HCT116 (cell line): ENCODE measurements at regions not wholly inside any gene's neighbourhood (a gene's known extent, or its start where the extent isn't known, plus 50 kb on each side); places are given as distances from the start of the nearest gene placed in this dataset.

Experiments
- ATAC-seq: fragments of 200-7000 bp; cut with Tn5 transposase; 2 replicates; pipeline ENCODE4 v1.9.1; 2020; ENCODE audit warnings: mild to moderate bottlenecking, moderate library complexity
- BruUV-seq: library from RNA; stranded (reverse); fragments of 400-500 nt; replicated peaks from 2 replicates; lab custom pipeline; 2021; lab: Mats Ljungman, UMichigan
- CTCF ChIA-PET: fragments of 300-600 bp; sonication (Branson Sonifier 250); formaldehyde crosslinking; loops from one replicate; lab custom pipeline; 2021; ENCODE audit warnings: antibody characterized with exemption; lab: Charles Lee
- POLR2A ChIA-PET: fragments of 300-600, 350-600 bp; sonication (Branson Sonifier 250); formaldehyde crosslinking; loops from one replicate; lab custom pipeline; 2021; ENCODE audit warnings: antibody characterized with exemption; lab: Charles Lee
- RAD21 ChIA-PET, 2 experiments: fragments of 300-600 bp; sonication (Branson Sonifier 250); formaldehyde crosslinking; loops; one replicate each; lab custom pipeline; 2023; ENCODE audit warnings: low total read pairs in 2 of 2; ENCODE audit not compliant: uncharacterized antibody in 2 of 2, unreplicated experiment in 2 of 2, low non-redundant PET in 1 of 2; lab: Charles Lee
- DNase-seq: peaks from one replicate; pipeline ENCODE4 v3.0.0-alpha.2; 2010; ENCODE audit warnings: low read depth, low spot score
- H2AFZ ChIP-seq: fragments of 200-600 bp; shearing (Covaris generic), sonication (generic); 2 replicates; pipeline ENCODE4 v1.6.1; 2017; ENCODE audit warnings: low read depth, mixed run types, mixed read lengths, antibody characterized with exemption, low read length; ENCODE audit not compliant: poor library complexity, severe bottlenecking
- H3K27ac ChIP-seq: 2 replicates; pipeline ENCODE4 v1.5.1; 2012; ENCODE audit warnings: low read depth, low read length
- H3K27me3 ChIP-seq: fragments of 200-600 bp; sonication (generic); 2 replicates; pipeline ENCODE4 v1.6.1; 2016; ENCODE audit warnings: mixed run types, low read length, mixed read lengths; ENCODE audit not compliant: insufficient read depth
- H3K36me3 ChIP-seq, 2 experiments: fragments of 200-500 bp in 1 of 2; fragments of 200-600 bp in 1 of 2; sonication (Bioruptor generic) in 1 of 2; sonication (generic) in 1 of 2; 2 replicates each; pipeline versions ENCODE4 v1.5.1 to v1.6.1; 2014 to 2016; ENCODE audit warnings: low read length in 2 of 2, inconsistent platforms in 1 of 2, mixed read lengths in 1 of 2, mixed run types in 1 of 2; ENCODE audit not compliant: insufficient read depth in 2 of 2, control insufficient read depth in 1 of 2
- H3K4me1 ChIP-seq, 2 experiments: fragments of 200-600 bp in 1 of 2; sonication (generic) in 1 of 2; 2 replicates each; pipeline versions ENCODE4 v1.5.1 to v1.6.1; 2012 to 2017; ENCODE audit warnings: low read length in 2 of 2, inconsistent platforms in 1 of 2, mild to moderate bottlenecking in 1 of 2, mixed read lengths in 1 of 2, mixed run types in 1 of 2, moderate library complexity in 1 of 2; ENCODE audit not compliant: insufficient read depth in 2 of 2, control insufficient read depth in 1 of 2
- H3K4me2 ChIP-seq: fragments of 200-600 bp; sonication (generic); 2 replicates; pipeline ENCODE4 v1.6.1; 2017; ENCODE audit warnings: mixed run types, low read length, mixed read lengths
- H3K4me3 ChIP-seq, 2 experiments: fragments of 200-600 bp in 1 of 2; sonication (generic) in 1 of 2; replicated peaks in 1 of 2; 2 replicates each; pipeline ENCODE4 v1.5.1; 2011 to 2016; ENCODE audit warnings: low read length in 2 of 2, control low read depth in 1 of 2, low read depth in 1 of 2, mild to moderate bottlenecking in 1 of 2, mixed read lengths in 1 of 2, mixed run types in 1 of 2
- H3K79me2 ChIP-seq: fragments of 200-600 bp; sonication (generic); 2 replicates; pipeline ENCODE4 v1.6.1; 2017; ENCODE audit warnings: mild to moderate bottlenecking, mixed run types, low read length, moderate library complexity, mixed read lengths; ENCODE audit not compliant: insufficient read depth
- H3K9ac ChIP-seq: fragments of 200-600 bp; sonication (generic); 2 replicates; pipeline ENCODE4 v1.6.1; 2016; ENCODE audit warnings: low read length, mixed read lengths
- H3K9me2 ChIP-seq: fragments of 200-600 bp; sonication (generic), shearing (Covaris generic); 2 replicates; pipeline ENCODE4 v1.6.1; 2017; ENCODE audit warnings: mixed run types, mild to moderate bottlenecking, moderate library complexity; ENCODE audit not compliant: insufficient read depth
- H3K9me3 ChIP-seq, 2 experiments: fragments of 200-500 bp in 1 of 2; fragments of 200-600 bp in 1 of 2; sonication (Bioruptor generic) in 1 of 2; sonication (generic) in 1 of 2; 2 replicates each; pipeline ENCODE4 v1.6.1; 2014 to 2017; ENCODE audit warnings: low read length in 2 of 2, mixed read lengths in 2 of 2, inconsistent platforms in 1 of 2, low read depth in 1 of 2, mild to moderate bottlenecking in 1 of 2, mixed run types in 1 of 2, moderate library complexity in 1 of 2; ENCODE audit not compliant: control insufficient read depth in 1 of 2, insufficient read depth in 1 of 2
- H4K20me1 ChIP-seq: fragments of 200-600 bp; sonication (generic), shearing (Covaris generic); 2 replicates; pipeline ENCODE4 v1.6.1; 2017; ENCODE audit warnings: mixed run types, mild to moderate bottlenecking, moderate library complexity; ENCODE audit not compliant: insufficient read depth
- ATF3 ChIP-seq: IDR thresholded peaks from 2 replicates; pipeline ENCODE4 v1.6.1; 2012
- CBX3 ChIP-seq: IDR thresholded peaks from 2 replicates; pipeline ENCODE4 v1.6.1; 2012; ENCODE audit warnings: low read depth
- EGR1 ChIP-seq: IDR thresholded peaks from 2 replicates; pipeline ENCODE4 v1.6.1; 2012; ENCODE audit warnings: low read depth
- EZH2phosphoT487 ChIP-seq: fragments of 200-600 bp; IDR thresholded peaks from 2 replicates; pipeline ENCODE4 v1.6.1; 2018; ENCODE audit warnings: antibody characterized with exemption, borderline replicate concordance
- JUND ChIP-seq: IDR thresholded peaks from 2 replicates; pipeline ENCODE4 v1.6.1; 2012
- POLR2AphosphoS5 ChIP-seq: IDR thresholded peaks from 2 replicates; pipeline ENCODE4 v1.6.1; 2011; ENCODE audit warnings: mild to moderate bottlenecking, low read depth, low read length, moderate library complexity
- RAD21 ChIP-seq: IDR thresholded peaks from 2 replicates; pipeline ENCODE4 v1.6.1; 2012; ENCODE audit warnings: low read depth, mild to moderate bottlenecking
- SIN3A ChIP-seq: IDR thresholded peaks from 2 replicates; pipeline ENCODE4 v1.6.1; 2012; ENCODE audit warnings: low read depth
- SP1 ChIP-seq: IDR thresholded peaks from 2 replicates; pipeline ENCODE4 v1.6.1; 2012; ENCODE audit warnings: low read depth
- SRF ChIP-seq: IDR thresholded peaks from 2 replicates; pipeline ENCODE4 v1.6.1; 2012; ENCODE audit warnings: low read depth
- ZFX ChIP-seq: fragments of 450-650 bp; IDR thresholded peaks from 2 replicates; pipeline ENCODE4 v1.6.1; 2017
- intact Hi-C: fragments of 100-400 bp; cut with micrococcal nuclease; formaldehyde crosslinking; loops from 2 replicates; pipeline ENCODE4 v1.10.0; 2022
- TF ChIP-seq, protein P1 (sequence below): IDR thresholded peaks from 2 replicates; pipeline ENCODE4 v1.6.1; 2012; ENCODE audit warnings: low read depth
- TF ChIP-seq, protein P2 (sequence below), 3 experiments: fragments of 200-600 bp in 1 of 3; sonication (generic) in 1 of 3; IDR thresholded peaks in 2 of 3; conservative IDR thresholded peaks in 1 of 3; 2 replicates each; pipeline ENCODE4 v1.5.1; 2012 to 2017; ENCODE audit warnings: low read depth in 2 of 3, low read length in 2 of 3, antibody characterized with exemption in 1 of 3, borderline replicate concordance in 1 of 3, control low read depth in 1 of 3, mild to moderate bottlenecking in 1 of 3, mixed read lengths in 1 of 3, mixed run types in 1 of 3, moderate library complexity in 1 of 3; ENCODE audit not compliant: insufficient read depth in 1 of 3
- TF ChIP-seq, protein P3 (sequence below): IDR thresholded peaks from 2 replicates; pipeline ENCODE4 v1.6.1; 2012

DNA sequence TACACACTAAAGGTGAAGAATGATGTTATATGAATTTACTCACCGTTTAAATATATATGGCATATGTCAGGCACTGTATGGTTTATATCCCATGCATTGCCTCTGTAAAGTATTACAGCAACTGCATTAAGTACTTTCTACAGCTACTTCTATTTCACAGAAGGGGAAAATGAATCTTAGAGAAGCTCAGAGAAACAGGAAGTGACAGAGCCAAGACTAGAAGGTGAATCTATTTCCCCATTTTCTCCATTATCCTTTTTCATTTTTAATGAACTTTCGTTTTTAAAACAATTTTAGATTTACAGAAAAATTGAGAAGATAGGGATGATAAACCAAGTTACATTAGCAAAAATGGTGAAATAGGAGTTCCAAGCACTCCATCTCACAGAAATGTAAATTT is 863.3 kb downstream of the UQCRFS1 start:
- DNase-seq (no peak), ATAC-seq (no peak)
- Histone ChIP-seq H3K4me3 (no peak overlapping the region), H3K4me2 (no peak overlapping the region), H3K27me3 (no peaks in the 10 kb centered on the region), H3K79me2 (no peaks in the 10 kb centered on the region), H3K36me3 (no peaks in the 10 kb centered on the region), H2AFZ (no peak overlapping the region), H3K9ac (no peak overlapping the region), H3K27ac (no peak overlapping the region), H4K20me1 (no peaks in the 10 kb centered on the region), H3K9me2 (no peaks in the 10 kb centered on the region), H3K4me1 (no peaks in the 10 kb centered on the region), H3K9me3 (peaks cover 0 to 31% of the 10 kb centered on the region in 2 experiments; a peak in 2 of 4 replicates)
- ChIA-PET RAD21 (no interaction called here), CTCF (no interaction called here), POLR2A (no interaction called here)
- TF ChIP-seq, protein P1, sequence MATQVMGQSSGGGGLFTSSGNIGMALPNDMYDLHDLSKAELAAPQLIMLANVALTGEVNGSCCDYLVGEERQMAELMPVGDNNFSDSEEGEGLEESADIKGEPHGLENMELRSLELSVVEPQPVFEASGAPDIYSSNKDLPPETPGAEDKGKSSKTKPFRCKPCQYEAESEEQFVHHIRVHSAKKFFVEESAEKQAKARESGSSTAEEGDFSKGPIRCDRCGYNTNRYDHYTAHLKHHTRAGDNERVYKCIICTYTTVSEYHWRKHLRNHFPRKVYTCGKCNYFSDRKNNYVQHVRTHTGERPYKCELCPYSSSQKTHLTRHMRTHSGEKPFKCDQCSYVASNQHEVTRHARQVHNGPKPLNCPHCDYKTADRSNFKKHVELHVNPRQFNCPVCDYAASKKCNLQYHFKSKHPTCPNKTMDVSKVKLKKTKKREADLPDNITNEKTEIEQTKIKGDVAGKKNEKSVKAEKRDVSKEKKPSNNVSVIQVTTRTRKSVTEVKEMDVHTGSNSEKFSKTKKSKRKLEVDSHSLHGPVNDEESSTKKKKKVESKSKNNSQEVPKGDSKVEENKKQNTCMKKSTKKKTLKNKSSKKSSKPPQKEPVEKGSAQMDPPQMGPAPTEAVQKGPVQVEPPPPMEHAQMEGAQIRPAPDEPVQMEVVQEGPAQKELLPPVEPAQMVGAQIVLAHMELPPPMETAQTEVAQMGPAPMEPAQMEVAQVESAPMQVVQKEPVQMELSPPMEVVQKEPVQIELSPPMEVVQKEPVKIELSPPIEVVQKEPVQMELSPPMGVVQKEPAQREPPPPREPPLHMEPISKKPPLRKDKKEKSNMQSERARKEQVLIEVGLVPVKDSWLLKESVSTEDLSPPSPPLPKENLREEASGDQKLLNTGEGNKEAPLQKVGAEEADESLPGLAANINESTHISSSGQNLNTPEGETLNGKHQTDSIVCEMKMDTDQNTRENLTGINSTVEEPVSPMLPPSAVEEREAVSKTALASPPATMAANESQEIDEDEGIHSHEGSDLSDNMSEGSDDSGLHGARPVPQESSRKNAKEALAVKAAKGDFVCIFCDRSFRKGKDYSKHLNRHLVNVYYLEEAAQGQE = no peak
- no peak for TF ChIP-seq POLR2AphosphoS5
- TF ChIP-seq CBX3 = no peak
- no TSS peak for BruUV-seq
- intact Hi-C loops = no loop called here

GRCh38 chr19:28345811-28346210 is 867.1 kb downstream of the UQCRFS1 start:
- no peak for ATAC-seq
- intact Hi-C loops = no loop called here
- H3K79me2 ChIP-seq = no peaks in the 10 kb centered on the region
- H3K9ac ChIP-seq = no peak overlapping the region
- ChIA-PET RAD21 (no interaction called here), POLR2A (no interaction called here), CTCF (no interaction called here)
- DNase-seq = no peak
- no peaks in the 10 kb centered on the region for H3K27me3 ChIP-seq
- no peak overlapping the region for H3K4me3 ChIP-seq
- H2AFZ ChIP-seq = no peak overlapping the region
- no peaks in the 10 kb centered on the region for H3K9me2 ChIP-seq
- H3K27ac ChIP-seq = no peak overlapping the region
- H3K4me1 ChIP-seq = no peaks in the 10 kb centered on the region
- no peaks in the 10 kb centered on the region for H3K36me3 ChIP-seq
- BruUV-seq = no TSS peak
- H3K9me3 ChIP-seq = peaks cover 5 to 37% of the 10 kb centered on the region in 2 experiments; a peak in 2 of 4 replicates
- H4K20me1 ChIP-seq = no peaks in the 10 kb centered on the region
- H3K4me2 ChIP-seq = no peak overlapping the region
- TF ChIP-seq SP1 (no peak), ATF3 (no peak), RAD21 (no peak), SIN3A (no peak), ZFX (no peak), JUND (no peak), EGR1 (no peak), SRF (no peak), EZH2phosphoT487 (no peak)
- TF ChIP-seq, protein P2, sequence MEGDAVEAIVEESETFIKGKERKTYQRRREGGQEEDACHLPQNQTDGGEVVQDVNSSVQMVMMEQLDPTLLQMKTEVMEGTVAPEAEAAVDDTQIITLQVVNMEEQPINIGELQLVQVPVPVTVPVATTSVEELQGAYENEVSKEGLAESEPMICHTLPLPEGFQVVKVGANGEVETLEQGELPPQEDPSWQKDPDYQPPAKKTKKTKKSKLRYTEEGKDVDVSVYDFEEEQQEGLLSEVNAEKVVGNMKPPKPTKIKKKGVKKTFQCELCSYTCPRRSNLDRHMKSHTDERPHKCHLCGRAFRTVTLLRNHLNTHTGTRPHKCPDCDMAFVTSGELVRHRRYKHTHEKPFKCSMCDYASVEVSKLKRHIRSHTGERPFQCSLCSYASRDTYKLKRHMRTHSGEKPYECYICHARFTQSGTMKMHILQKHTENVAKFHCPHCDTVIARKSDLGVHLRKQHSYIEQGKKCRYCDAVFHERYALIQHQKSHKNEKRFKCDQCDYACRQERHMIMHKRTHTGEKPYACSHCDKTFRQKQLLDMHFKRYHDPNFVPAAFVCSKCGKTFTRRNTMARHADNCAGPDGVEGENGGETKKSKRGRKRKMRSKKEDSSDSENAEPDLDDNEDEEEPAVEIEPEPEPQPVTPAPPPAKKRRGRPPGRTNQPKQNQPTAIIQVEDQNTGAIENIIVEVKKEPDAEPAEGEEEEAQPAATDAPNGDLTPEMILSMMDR (IDR thresholded peaks at IDR 0.05 in 2 of 3, conservative IDR thresholded peaks at IDR 0.05 in 1 of 3; ENCODE audit: borderline replicate concordance in 1 of 3, insufficient read depth in 1 of 3, low read depth in 2 of 3, low read length in 2 of 3) = no peak
- TF ChIP-seq, protein P3, sequence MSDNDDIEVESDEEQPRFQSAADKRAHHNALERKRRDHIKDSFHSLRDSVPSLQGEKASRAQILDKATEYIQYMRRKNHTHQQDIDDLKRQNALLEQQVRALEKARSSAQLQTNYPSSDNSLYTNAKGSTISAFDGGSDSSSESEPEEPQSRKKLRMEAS = no peak
